ENCODE measurements at regions not wholly inside any gene's neighbourhood (a gene's known extent, or its start where the extent isn't known, plus 50 kb on each side); places are given as distances from the start of the nearest gene placed in this dataset.
A peak's percentile ranks its signal among the peaks of the same experiment; 100 is the strongest.

DNA sequence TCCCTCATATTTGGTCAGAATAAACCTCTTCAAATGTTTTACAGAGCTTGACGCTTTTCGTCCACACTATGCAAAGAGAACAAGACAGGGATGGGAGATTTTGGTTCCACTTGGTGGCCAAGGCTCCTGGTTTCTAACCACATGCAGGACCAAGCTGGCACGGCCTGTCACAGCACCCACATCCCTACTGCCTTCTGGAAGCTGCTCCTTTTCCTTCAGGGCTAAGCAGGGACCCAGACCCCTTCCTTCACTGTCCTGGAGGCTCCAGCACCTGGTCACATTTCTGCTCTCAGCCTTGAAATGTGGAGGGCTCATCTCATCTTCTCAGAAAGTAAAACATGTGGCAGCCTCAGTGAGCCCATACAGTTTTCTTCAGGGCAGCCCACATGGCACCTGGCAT lies 50.4 kb upstream of the ARHGEF7 start:
- no peak for ATAC-seq
- Histone ChIP-seq H3K27ac (no peak overlapping the region), H3K36me3 (no peaks in the 10 kb centered on the region), H3K4me3 (no peak overlapping the region), H3K27me3 (no peaks in the 10 kb centered on the region), H3K9me3 (no peaks in the 10 kb centered on the region), H3K4me1 (peaks cover 2 to 17% of the 10 kb centered on the region in 2 donors)
- no peak for TF ChIP-seq CTCF (IDR thresholded peaks at IDR 0.05 in 4 of 5, conservative IDR thresholded peaks at IDR 0.05 in 1 of 5)
- TF ChIP-seq POLR2A (IDR thresholded peaks at IDR 0.05), result no peak
- intact Hi-C loops (cut with DNase I; ENCODE audit: low total_unique reads), result no loop called here
- in situ Hi-C loops (cut with MboI; ENCODE audit: low sequenced_read_pairs in 4 of 4), result loop anchor here in 1 of 4 donors (10.0 kb wide), 1 partner anchor 160 kb away; no protein-coding TSS in a partner anchor
- DNase-seq, result no peak

DNA sequence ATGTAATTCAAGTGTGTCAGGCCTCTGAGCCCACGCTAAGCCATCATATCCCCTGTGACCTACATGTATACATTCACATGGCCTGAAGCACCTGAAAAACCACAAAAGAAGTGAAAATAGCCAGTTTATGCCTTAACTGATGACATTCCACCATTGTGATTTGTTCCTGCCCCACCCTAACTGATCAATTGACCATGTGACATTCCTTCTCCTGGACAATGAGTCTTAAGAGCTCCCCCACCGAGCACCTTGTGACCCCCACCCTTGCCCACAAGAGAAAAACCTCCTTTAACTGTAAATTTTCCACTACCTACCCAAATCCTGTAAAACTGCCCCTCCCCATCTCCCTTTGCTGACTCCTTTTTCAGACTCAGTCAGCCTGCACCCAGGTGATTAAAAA lies 52.1 kb upstream of the ARHGEF7 start:
- H3K27me3 ChIP-seq, result no peaks in the 10 kb centered on the region
- no peak overlapping the region for H3K27ac ChIP-seq
- no peaks in the 10 kb centered on the region for H3K9me3 ChIP-seq
- DNase-seq (no peak), ATAC-seq (no peak)
- TF ChIP-seq POLR2A (IDR thresholded peaks at IDR 0.05), result no peak
- TF ChIP-seq CTCF (IDR thresholded peaks at IDR 0.05 in 4 of 5, conservative IDR thresholded peaks at IDR 0.05 in 1 of 5), result no peak
- no peak overlapping the region for H3K4me3 ChIP-seq
- intact Hi-C loops (cut with DNase I; ENCODE audit: low total_unique reads), result no loop called here
- peaks cover under 1 to 17% of the 10 kb centered on the region in 2 donors for H3K4me1 ChIP-seq
- H3K36me3 ChIP-seq, result no peaks in the 10 kb centered on the region
- in situ Hi-C loops (cut with MboI; ENCODE audit: low sequenced_read_pairs in 4 of 4), result loop anchor here in 1 of 4 donors (10.0 kb wide), 1 partner anchor 162 kb away; no protein-coding TSS in a partner anchor

GRCh38 chr13:111062305-111062704 lies 52.8 kb upstream of the ARHGEF7 start:
- H3K27me3 ChIP-seq, result no peaks in the 10 kb centered on the region
- in situ Hi-C loops (cut with MboI; ENCODE audit: low sequenced_read_pairs in 4 of 4), result loop anchor here in 1 of 4 donors (10.0 kb wide), 1 partner anchor 162 kb away; no protein-coding TSS in a partner anchor
- H3K4me1 ChIP-seq, result peaks cover 0 to 14% of the 10 kb centered on the region in 2 donors
- intact Hi-C loops (cut with DNase I; ENCODE audit: low total_unique reads), result no loop called here
- H3K9me3 ChIP-seq, result no peaks in the 10 kb centered on the region
- H3K27ac ChIP-seq, result peak overlapping the region in 1 of 4 donors; percentile 49
- TF ChIP-seq POLR2A (IDR thresholded peaks at IDR 0.05) (no peak), CTCF (IDR thresholded peaks at IDR 0.05 in 4 of 5, conservative IDR thresholded peaks at IDR 0.05 in 1 of 5) (no peak)
- H3K4me3 ChIP-seq, result no peak overlapping the region
- ATAC-seq, result no peak
- DNase-seq, result no peak
- H3K36me3 ChIP-seq, result no peaks in the 10 kb centered on the region

DNA sequence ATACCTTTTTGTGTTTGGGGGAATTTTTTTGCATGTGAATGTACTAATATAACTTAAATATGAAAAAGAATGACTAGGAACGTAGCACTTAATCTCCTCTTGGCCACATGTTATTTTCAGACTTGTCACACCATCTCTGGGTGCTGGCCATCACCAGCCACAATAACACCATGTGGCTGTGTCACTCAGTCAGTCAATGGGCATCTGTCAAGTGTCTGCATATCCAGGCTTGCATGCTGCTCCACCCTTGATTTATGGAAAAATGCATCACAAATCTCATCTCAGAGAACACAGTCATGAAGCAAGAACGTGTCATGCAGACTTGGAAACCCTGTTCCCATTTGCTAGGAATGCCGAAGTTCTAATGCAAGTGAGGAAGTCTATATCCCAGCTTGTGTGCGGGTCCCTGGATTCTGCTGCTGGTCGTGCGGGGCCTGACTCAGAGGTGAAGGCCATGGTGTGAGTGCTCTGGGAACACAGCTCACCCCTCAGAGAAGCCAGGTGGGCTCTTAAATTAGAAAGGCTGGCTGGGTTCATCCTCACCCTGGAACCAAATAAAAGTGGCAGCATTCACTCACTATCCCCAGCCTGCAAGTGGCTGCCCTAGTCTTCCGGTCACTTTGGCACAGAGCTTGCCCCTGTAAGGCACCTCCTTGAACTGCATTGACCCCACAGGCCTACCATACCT lies 53.6 kb upstream of the ARHGEF7 start:
- H3K4me1 ChIP-seq, result peaks cover 0 to 14% of the 10 kb centered on the region in 2 donors
- DNase-seq, result no peak
- intact Hi-C loops (cut with DNase I; ENCODE audit: low total_unique reads) (no loop called here), in situ Hi-C loops (cut with MboI; ENCODE audit: low sequenced_read_pairs in 4 of 4) (loop anchor here in 1 of 4 donors (10.0 kb wide), 1 partner anchor 163 kb away; no protein-coding TSS in a partner anchor)
- no peaks in the 10 kb centered on the region for H3K27me3 ChIP-seq
- TF ChIP-seq CTCF (IDR thresholded peaks at IDR 0.05 in 4 of 5, conservative IDR thresholded peaks at IDR 0.05 in 1 of 5) (no peak), POLR2A (IDR thresholded peaks at IDR 0.05) (no peak)
- H3K36me3 ChIP-seq, result no peaks in the 10 kb centered on the region
- no peak overlapping the region for H3K4me3 ChIP-seq
- peak overlapping the region in 2 of 4 donors; percentile 33 to 49 for H3K27ac ChIP-seq
- no peaks in the 10 kb centered on the region for H3K9me3 ChIP-seq
- ATAC-seq, result peak in 1 of 2 donors; percentile 59

Measured in gastrocnemius medialis (tissue), 4 donors.